Neural progenitor cell (in vitro differentiated cells): ENCODE measurements at regions not wholly inside any gene's neighbourhood (a gene's known extent, or its start where the extent isn't known, plus 50 kb on each side); places are given as distances from the start of the nearest gene placed in this dataset.
A peak's percentile ranks its signal among the peaks of the same experiment; 100 is the strongest.

Source experiments
- DNase-seq: peaks from one replicate; pipeline ENCODE4 v3.0.0-alpha.2; 2016; ENCODE audit warnings: low spot score
- H2AFZ ChIP-seq: fragments of 200-600 bp; sonication (generic); replicated peaks from 2 replicates; pipeline ENCODE4 v1.6.1; 2016; ENCODE audit warnings: antibody characterized with exemption
- H3F3A ChIP-seq: fragments of 200-600 bp; sonication (generic); 2 replicates; pipeline ENCODE4 v1.6.1; 2016; ENCODE audit warnings: antibody characterized with exemption, low read depth
- H3K27ac ChIP-seq: fragments of 200-600 bp; sonication (generic); 2 replicates; pipeline ENCODE4 v1.5.1; 2016; ENCODE audit warnings: mild to moderate bottlenecking
- H3K27me3 ChIP-seq: fragments of 200-600 bp; sonication (generic); 2 replicates; pipeline ENCODE4 v1.6.1; 2016; ENCODE audit warnings: mild to moderate bottlenecking, moderate library complexity
- H3K36me3 ChIP-seq: fragments of 200-600 bp; sonication (generic); 2 replicates; pipeline ENCODE4 v1.5.1; 2016
- H3K4me1 ChIP-seq: fragments of 200-600 bp; sonication (generic); 2 replicates; pipeline ENCODE4 v1.6.1; 2016; ENCODE audit warnings: mixed run types
- H3K4me2 ChIP-seq: fragments of 200-600 bp; sonication (generic); 2 replicates; pipeline ENCODE4 v1.6.1; 2016
- H3K4me3 ChIP-seq: fragments of 200-600 bp; sonication (generic); 2 replicates; pipeline ENCODE4 v1.5.1; 2016
- H3K79me2 ChIP-seq: fragments of 200-600 bp; sonication (generic); 2 replicates; pipeline ENCODE4 v1.6.1; 2016; ENCODE audit warnings: low read depth
- H3K9ac ChIP-seq: fragments of 200-600 bp; sonication (generic); 2 replicates; pipeline ENCODE4 v1.6.1; 2016
- H3K9me3 ChIP-seq: fragments of 200-600 bp; sonication (generic); 2 replicates; pipeline ENCODE4 v1.5.1; 2016; ENCODE audit warnings: low read depth
- H4K20me1 ChIP-seq: fragments of 200-600 bp; sonication (generic); 2 replicates; pipeline ENCODE4 v1.6.1; 2016; ENCODE audit warnings: low read depth
- H3K27ac Mint-ChIP-seq: 3 replicates; pipeline ENCODE4 v1.8.0; 2021; ENCODE audit warnings: mixed read lengths
- H3K27me3 Mint-ChIP-seq: 2 replicates; pipeline ENCODE4 v1.8.0; 2022; ENCODE audit warnings: low read depth, mild to moderate bottlenecking, inconsistent platforms, moderate library complexity, mixed read lengths; ENCODE audit not compliant: insufficient read depth
- H3K36me3 Mint-ChIP-seq: 3 replicates; pipeline ENCODE4 v1.8.0; 2021; ENCODE audit warnings: mixed read lengths
- H3K4me1 Mint-ChIP-seq: 3 replicates; pipeline ENCODE4 v1.8.0; 2021; ENCODE audit warnings: mixed read lengths
- H3K4me3 Mint-ChIP-seq: 3 replicates; pipeline ENCODE4 v1.8.0; 2021; ENCODE audit warnings: mild to moderate bottlenecking, moderate library complexity, mixed read lengths
- H3K9me3 Mint-ChIP-seq: 3 replicates; pipeline ENCODE4 v1.8.0; 2020; ENCODE audit warnings: mixed read lengths
- CTCF ChIP-seq: fragments of 200-600 bp; sonication (generic); IDR thresholded peaks from 2 replicates; pipeline ENCODE4 v1.5.1; 2017; ENCODE audit warnings: antibody characterized with exemption, mild to moderate bottlenecking
- EZH2 ChIP-seq: fragments of 200-600 bp; sonication (generic); IDR thresholded peaks from 2 replicates; pipeline ENCODE4 v1.6.1; 2017; ENCODE audit warnings: antibody characterized with exemption, mild to moderate bottlenecking, moderate library complexity
- EZH2phosphoT487 ChIP-seq: fragments of 200-600 bp; sonication (generic); IDR thresholded peaks from 2 replicates; pipeline ENCODE4 v1.6.1; 2017; ENCODE audit warnings: antibody characterized with exemption

DNA sequence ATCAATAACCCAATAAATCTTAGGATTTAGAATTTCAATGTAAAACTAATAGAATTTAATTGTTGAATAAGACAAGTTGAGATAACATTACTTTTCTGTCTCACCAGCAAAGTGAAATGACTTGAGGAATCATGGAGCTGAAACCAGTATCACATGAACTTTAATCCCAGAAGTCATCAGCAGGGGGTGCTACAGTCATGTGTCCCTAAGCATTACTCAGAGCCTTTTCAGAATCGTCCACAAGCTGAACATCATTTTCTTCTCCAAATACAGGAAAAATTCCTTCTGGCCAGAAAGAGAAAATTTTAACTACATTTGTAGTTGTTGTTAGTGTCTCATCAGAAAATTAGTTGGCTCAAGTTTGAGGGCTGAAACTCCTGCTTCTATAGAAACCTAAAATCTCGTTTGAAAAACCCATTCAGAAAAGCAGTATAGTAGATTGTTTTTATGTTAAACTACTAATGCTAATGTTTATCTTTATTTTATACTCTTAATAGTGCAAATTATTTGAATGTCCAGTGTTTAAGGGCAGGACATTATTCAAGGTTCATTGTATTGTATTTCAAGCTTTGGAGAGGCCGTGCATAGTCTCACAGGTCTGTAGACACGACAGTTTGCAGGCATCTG is 384.1 kb downstream of the PLOD2 start:
- H3F3A ChIP-seq, result no peaks in the 10 kb centered on the region
- TF ChIP-seq EZH2phosphoT487, result no peak
- no peak for TF ChIP-seq EZH2
- TF ChIP-seq CTCF, result peak; percentile 79
- DNase-seq, result peak; percentile 75
- no peaks in the 10 kb centered on the region for H3K36me3 ChIP-seq
- H3K4me2 ChIP-seq, result no peak overlapping the region
- no peak overlapping the region for H3K4me3 Mint-ChIP-seq
- no peaks in the 10 kb centered on the region for H3K4me1 ChIP-seq
- no peak overlapping the region for H2AFZ ChIP-seq
- H3K9me3 ChIP-seq, result no peaks in the 10 kb centered on the region
- H3K9me3 Mint-ChIP-seq, result peaks cover 1% of the 10 kb centered on the region
- no peaks in the 10 kb centered on the region for H3K27me3 Mint-ChIP-seq
- no peak overlapping the region for H3K27ac ChIP-seq
- H3K9ac ChIP-seq, result no peak overlapping the region
- no peaks in the 10 kb centered on the region for H4K20me1 ChIP-seq
- H3K36me3 Mint-ChIP-seq, result no peaks in the 10 kb centered on the region
- no peak overlapping the region for H3K27ac Mint-ChIP-seq
- no peaks in the 10 kb centered on the region for H3K27me3 ChIP-seq
- H3K4me3 ChIP-seq, result no peak overlapping the region
- H3K79me2 ChIP-seq, result no peaks in the 10 kb centered on the region
- H3K4me1 Mint-ChIP-seq, result no peaks in the 10 kb centered on the region

GRCh38 chr3:145780301-145780700 is 380.7 kb downstream of the PLOD2 start:
- Mint-ChIP-seq H3K4me3 (no peak overlapping the region), H3K9me3 (no peaks in the 10 kb centered on the region), H3K4me1 (no peaks in the 10 kb centered on the region), H3K27me3 (no peaks in the 10 kb centered on the region), H3K27ac (no peak overlapping the region), H3K36me3 (no peaks in the 10 kb centered on the region)
- Histone ChIP-seq H3K9ac (no peak overlapping the region), H3K27me3 (no peaks in the 10 kb centered on the region), H3K4me1 (no peaks in the 10 kb centered on the region), H3K4me2 (no peak overlapping the region), H3K27ac (no peak overlapping the region), H3K36me3 (no peaks in the 10 kb centered on the region), H2AFZ (no peak overlapping the region), H4K20me1 (no peaks in the 10 kb centered on the region), H3K79me2 (no peaks in the 10 kb centered on the region), H3K9me3 (no peaks in the 10 kb centered on the region), H3F3A (no peaks in the 10 kb centered on the region), H3K4me3 (no peak overlapping the region)
- no peak for DNase-seq
- TF ChIP-seq EZH2 (no peak), EZH2phosphoT487 (no peak), CTCF (no peak)

DNA sequence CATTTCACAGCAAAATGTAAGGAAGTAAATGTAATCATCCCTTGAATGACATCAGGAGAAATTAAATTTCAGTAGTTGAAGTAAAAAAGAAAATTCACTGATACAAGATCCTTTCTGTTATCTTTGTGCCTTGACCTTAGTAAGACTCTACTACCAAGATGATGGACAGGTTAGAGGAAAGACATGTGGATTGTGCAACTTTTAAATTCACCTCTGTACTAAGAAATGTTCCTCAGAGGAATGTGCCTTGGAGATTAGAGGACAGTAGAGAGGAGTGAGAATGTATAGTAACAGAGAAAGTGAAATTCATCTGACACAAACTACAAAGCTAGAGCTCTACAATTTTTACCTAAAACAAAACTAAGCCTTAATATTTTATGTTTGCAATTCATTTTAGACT is 375.3 kb downstream of the PLOD2 start:
- no peaks in the 10 kb centered on the region for H3F3A ChIP-seq
- no peak overlapping the region for H3K9ac ChIP-seq
- Mint-ChIP-seq H3K27ac (no peak overlapping the region), H3K9me3 (no peaks in the 10 kb centered on the region), H3K36me3 (no peaks in the 10 kb centered on the region), H3K4me3 (no peak overlapping the region), H3K27me3 (no peaks in the 10 kb centered on the region), H3K4me1 (no peaks in the 10 kb centered on the region)
- no peaks in the 10 kb centered on the region for H3K9me3 ChIP-seq
- H3K4me2 ChIP-seq, result no peak overlapping the region
- no peaks in the 10 kb centered on the region for H3K36me3 ChIP-seq
- DNase-seq, result no peak
- no peaks in the 10 kb centered on the region for H3K27me3 ChIP-seq
- TF ChIP-seq CTCF (no peak), EZH2phosphoT487 (no peak), EZH2 (no peak)
- no peaks in the 10 kb centered on the region for H3K4me1 ChIP-seq
- H3K79me2 ChIP-seq, result no peaks in the 10 kb centered on the region
- H3K27ac ChIP-seq, result no peak overlapping the region
- H3K4me3 ChIP-seq, result no peak overlapping the region
- no peak overlapping the region for H2AFZ ChIP-seq
- no peaks in the 10 kb centered on the region for H4K20me1 ChIP-seq
